HL-60 (cell line): ENCODE measurements at regions not wholly inside any gene's neighbourhood (a gene's known extent, or its start where the extent isn't known, plus 50 kb on each side); places are given as distances from the start of the nearest gene placed in this dataset.

Experiments used
- DNase-seq, 2 experiments: peaks; one replicate each; pipeline ENCODE4 v3.0.0-alpha.2; 2010 to 2020; ENCODE audit warnings: low read depth in 1 of 2, low spot score in 1 of 2
- H3K27ac ChIP-seq: fragments of 250-450 bp; sonication (Bioruptor Pico); replicated peaks from 2 replicates; pipeline ENCODE4 v1.5.1; 2020; ENCODE audit warnings: mild to moderate bottlenecking, moderate library complexity
- H3K27me3 ChIP-seq: fragments of 250-450 bp; sonication (Bioruptor Pico); 2 replicates; pipeline ENCODE4 v1.5.1; 2021; ENCODE audit warnings: mild to moderate bottlenecking, moderate library complexity; ENCODE audit not compliant: insufficient read depth, poor library complexity, severe bottlenecking
- H3K4me3 ChIP-seq: replicated peaks from 2 replicates; pipeline ENCODE4 v1.5.1; 2011; ENCODE audit warnings: mild to moderate bottlenecking, control low read depth, low read length; ENCODE audit not compliant: insufficient read depth
- GABPA ChIP-seq: IDR thresholded peaks from 2 replicates; pipeline ENCODE4 v1.6.1; 2012; ENCODE audit warnings: low read depth
- POLR2AphosphoS5 ChIP-seq: IDR thresholded peaks from 2 replicates; pipeline ENCODE4 v1.6.1; 2012; ENCODE audit warnings: low read depth
- REST ChIP-seq: IDR thresholded peaks from 2 replicates; pipeline ENCODE4 v1.6.1; 2012; ENCODE audit warnings: low read depth; ENCODE audit not compliant: insufficient replicate concordance
- SPI1 ChIP-seq: IDR thresholded peaks from 2 replicates; pipeline ENCODE4 v1.6.1; 2012; ENCODE audit warnings: low read depth, mild to moderate bottlenecking, borderline replicate concordance
- TF ChIP-seq, protein P1 (sequence below): IDR thresholded peaks from one replicate; pipeline ENCODE4 v1.5.1; 2011; ENCODE audit warnings: low read length, control low read depth, inconsistent platforms; ENCODE audit not compliant: insufficient read depth

DNA sequence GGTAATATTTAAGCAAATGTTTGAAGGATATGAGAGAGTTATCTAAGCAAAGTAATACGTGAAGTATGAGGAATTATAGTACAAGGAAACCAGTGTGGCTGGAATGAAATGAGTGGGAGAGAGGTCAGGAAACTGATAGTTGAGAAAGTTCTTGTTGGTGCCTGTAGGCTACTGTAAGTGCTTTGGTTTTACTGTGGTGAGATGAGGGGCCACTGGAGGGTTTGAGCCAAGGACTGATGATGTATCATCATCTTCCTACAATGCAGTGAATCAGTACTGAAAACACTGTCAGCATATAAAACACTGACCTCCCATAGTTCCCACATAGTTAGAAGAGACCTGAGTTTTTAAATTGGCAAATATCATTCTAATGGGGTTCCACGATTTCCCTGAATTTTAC lies 367.5 kb upstream of the CTSO start:
- Histone ChIP-seq H3K4me3 (no peak overlapping the region), H3K27ac (no peak overlapping the region), H3K27me3 (no peaks in the 10 kb centered on the region)
- no peak for DNase-seq
- TF ChIP-seq, protein P1, sequence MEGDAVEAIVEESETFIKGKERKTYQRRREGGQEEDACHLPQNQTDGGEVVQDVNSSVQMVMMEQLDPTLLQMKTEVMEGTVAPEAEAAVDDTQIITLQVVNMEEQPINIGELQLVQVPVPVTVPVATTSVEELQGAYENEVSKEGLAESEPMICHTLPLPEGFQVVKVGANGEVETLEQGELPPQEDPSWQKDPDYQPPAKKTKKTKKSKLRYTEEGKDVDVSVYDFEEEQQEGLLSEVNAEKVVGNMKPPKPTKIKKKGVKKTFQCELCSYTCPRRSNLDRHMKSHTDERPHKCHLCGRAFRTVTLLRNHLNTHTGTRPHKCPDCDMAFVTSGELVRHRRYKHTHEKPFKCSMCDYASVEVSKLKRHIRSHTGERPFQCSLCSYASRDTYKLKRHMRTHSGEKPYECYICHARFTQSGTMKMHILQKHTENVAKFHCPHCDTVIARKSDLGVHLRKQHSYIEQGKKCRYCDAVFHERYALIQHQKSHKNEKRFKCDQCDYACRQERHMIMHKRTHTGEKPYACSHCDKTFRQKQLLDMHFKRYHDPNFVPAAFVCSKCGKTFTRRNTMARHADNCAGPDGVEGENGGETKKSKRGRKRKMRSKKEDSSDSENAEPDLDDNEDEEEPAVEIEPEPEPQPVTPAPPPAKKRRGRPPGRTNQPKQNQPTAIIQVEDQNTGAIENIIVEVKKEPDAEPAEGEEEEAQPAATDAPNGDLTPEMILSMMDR, result no peak
- TF ChIP-seq GABPA (no peak), SPI1 (no peak), POLR2AphosphoS5 (no peak)

- Histone ChIP-seq H3K27me3 (no peaks in the 10 kb centered on the region), H3K27ac (no peak overlapping the region), H3K4me3 (no peak overlapping the region)
- TF ChIP-seq, protein P1, result no peak
- TF ChIP-seq REST, result no peak
- TF ChIP-seq POLR2AphosphoS5, result no peak
- TF ChIP-seq SPI1, result no peak
- TF ChIP-seq GABPA, result no peak
- no peak for DNase-seq
Observed at GRCh38 chr4:156313497-156313896, 359.8 kb upstream of the CTSO start.

DNA sequence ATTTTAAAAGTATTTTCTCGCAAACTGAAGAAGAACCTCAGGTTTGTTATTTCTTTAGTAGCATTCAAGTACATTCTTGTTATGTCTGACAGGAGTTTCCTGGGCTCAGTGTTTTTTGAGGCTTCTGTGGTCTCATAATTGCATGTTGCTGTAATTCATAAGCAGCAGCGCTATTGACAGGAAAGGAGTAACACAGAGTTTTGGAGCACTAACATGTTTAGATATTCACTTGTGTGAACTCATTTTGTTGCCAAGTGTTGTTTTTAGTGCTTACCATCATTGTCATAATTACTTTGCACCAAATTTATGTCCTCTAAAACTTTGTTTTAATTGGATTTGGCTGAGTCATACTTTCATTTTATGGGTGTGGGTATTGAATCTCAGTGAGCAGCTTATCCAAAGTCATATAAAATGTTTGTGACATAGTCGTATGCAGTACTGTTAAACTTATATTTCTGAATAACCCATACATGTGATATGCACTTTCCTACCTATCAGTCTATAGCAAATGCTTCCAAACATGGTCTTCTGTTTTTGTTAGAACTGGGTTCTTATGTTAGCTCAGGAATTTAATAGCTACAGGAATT lies 358.7 kb upstream of the CTSO start:
- Histone ChIP-seq H3K27me3 (no peaks in the 10 kb centered on the region), H3K27ac (no peak overlapping the region), H3K4me3 (no peak overlapping the region)
- no peak for DNase-seq
- TF ChIP-seq REST (no peak), POLR2AphosphoS5 (no peak), SPI1 (no peak), GABPA (no peak)
- TF ChIP-seq, protein P1, result no peak

GRCh38 chr4:156309031-156309430 lies 355.4 kb upstream of the CTSO start:
- no peak for DNase-seq
- H3K4me3 ChIP-seq, result no peak overlapping the region
- H3K27me3 ChIP-seq, result no peaks in the 10 kb centered on the region
- H3K27ac ChIP-seq, result no peak overlapping the region
- TF ChIP-seq, protein P1, result no peak
- TF ChIP-seq REST, result no peak
- TF ChIP-seq POLR2AphosphoS5, result no peak
- no peak for TF ChIP-seq GABPA
- no peak for TF ChIP-seq SPI1
